HUES6 (cell line): ENCODE measurements at regions not wholly inside any gene's neighbourhood (a gene's known extent, or its start where the extent isn't known, plus 50 kb on each side); places are given as distances from the start of the nearest gene placed in this dataset.

Experiments used
- H3K27ac ChIP-seq: 2 replicates; pipeline ENCODE4 v1.7.0; 2013; ENCODE audit warnings: low read depth, mild to moderate bottlenecking, low read length, inconsistent platforms
- H3K27me3 ChIP-seq: 2 replicates; pipeline ENCODE4 v1.6.1; 2013; ENCODE audit warnings: low read length; ENCODE audit not compliant: control insufficient read depth, insufficient read depth
- H3K36me3 ChIP-seq: 2 replicates; pipeline ENCODE4 v1.6.1; 2013; ENCODE audit warnings: low read length; ENCODE audit not compliant: control insufficient read depth, insufficient read depth
- H3K4me1 ChIP-seq: 2 replicates; pipeline ENCODE4 v1.6.1; 2013; ENCODE audit warnings: low read length; ENCODE audit not compliant: control insufficient read depth, insufficient read depth
- H3K4me3 ChIP-seq: 2 replicates; pipeline ENCODE4 v1.5.1; 2013; ENCODE audit warnings: low read depth, low read length
- H3K9ac ChIP-seq: one replicate; pipeline ENCODE4 v1.6.1; 2013; ENCODE audit warnings: mild to moderate bottlenecking, low read length
- H3K9me3 ChIP-seq: 2 replicates; pipeline ENCODE4 v1.6.1; 2013; ENCODE audit warnings: low read depth, low read length; ENCODE audit not compliant: control insufficient read depth, insufficient read depth

GRCh38 chr5:179414459-179415261 lies 69.4 kb upstream of the ADAMTS2 start:
- H3K36me3 ChIP-seq: no peaks in the 10 kb centered on the region
- no peaks in the 10 kb centered on the region for H3K4me1 ChIP-seq
- H3K4me3 ChIP-seq: no peak overlapping the region
- H3K27me3 ChIP-seq: no peaks in the 10 kb centered on the region
- no peak overlapping the region for H3K9ac ChIP-seq
- no peak overlapping the region for H3K27ac ChIP-seq
- no peaks in the 10 kb centered on the region for H3K9me3 ChIP-seq

- no peaks in the 10 kb centered on the region for H3K4me1 ChIP-seq
- H3K9ac ChIP-seq: no peak overlapping the region
- no peaks in the 10 kb centered on the region for H3K36me3 ChIP-seq
- no peak overlapping the region for H3K4me3 ChIP-seq
- no peaks in the 10 kb centered on the region for H3K27me3 ChIP-seq
- no peaks in the 10 kb centered on the region for H3K9me3 ChIP-seq
- no peak overlapping the region for H3K27ac ChIP-seq
Observed at GRCh38 chr5:179413711-179414458, 68.6 kb upstream of the ADAMTS2 start.

- Histone ChIP-seq H3K4me3 (no peak overlapping the region), H3K4me1 (no peaks in the 10 kb centered on the region), H3K36me3 (no peaks in the 10 kb centered on the region), H3K27ac (no peak overlapping the region), H3K9ac (no peak overlapping the region), H3K27me3 (no peaks in the 10 kb centered on the region), H3K9me3 (no peaks in the 10 kb centered on the region)
Observed at GRCh38 chr5:179413086-179413690, 67.9 kb upstream of the ADAMTS2 start.

- Histone ChIP-seq H3K4me1 (no peaks in the 10 kb centered on the region), H3K9ac (no peak overlapping the region), H3K36me3 (no peaks in the 10 kb centered on the region), H3K27ac (0 out of 2 replicates have a peak overlapping the region, but pooled peaks have one; percentile 15), H3K9me3 (no peaks in the 10 kb centered on the region), H3K4me3 (no peak overlapping the region), H3K27me3 (no peaks in the 10 kb centered on the region)
Observed at GRCh38 chr5:179411161-179411841, 66.0 kb upstream of the ADAMTS2 start.

- H3K27ac ChIP-seq: 0 out of 2 replicates have a peak overlapping the region, but pooled peaks have one; percentile 15
- no peaks in the 10 kb centered on the region for H3K4me1 ChIP-seq
- no peak overlapping the region for H3K9ac ChIP-seq
- no peak overlapping the region for H3K4me3 ChIP-seq
- no peaks in the 10 kb centered on the region for H3K36me3 ChIP-seq
- no peaks in the 10 kb centered on the region for H3K27me3 ChIP-seq
- no peaks in the 10 kb centered on the region for H3K9me3 ChIP-seq
Observed at GRCh38 chr5:179410291-179411160, 65.3 kb upstream of the ADAMTS2 start.

GRCh38 chr5:179409806-179410205 lies 64.5 kb upstream of the ADAMTS2 start:
- Histone ChIP-seq H3K36me3 (no peaks in the 10 kb centered on the region), H3K4me3 (no peak overlapping the region), H3K4me1 (no peaks in the 10 kb centered on the region), H3K9me3 (no peaks in the 10 kb centered on the region), H3K27me3 (no peaks in the 10 kb centered on the region), H3K27ac (no peak overlapping the region), H3K9ac (no peak overlapping the region)

GRCh38 chr5:179408611-179409010 lies 63.4 kb upstream of the ADAMTS2 start:
- Histone ChIP-seq H3K27ac (no peak overlapping the region), H3K4me3 (no peak overlapping the region), H3K4me1 (no peaks in the 10 kb centered on the region), H3K9me3 (no peaks in the 10 kb centered on the region; the same call in 1 of the 2 replicates), H3K36me3 (no peaks in the 10 kb centered on the region), H3K27me3 (no peaks in the 10 kb centered on the region), H3K9ac (no peak overlapping the region)

GRCh38 chr5:179407191-179408175 lies 62.2 kb upstream of the ADAMTS2 start:
- no peaks in the 10 kb centered on the region for H3K27me3 ChIP-seq
- no peak overlapping the region for H3K27ac ChIP-seq
- H3K4me3 ChIP-seq: no peak overlapping the region
- no peaks in the 10 kb centered on the region for H3K4me1 ChIP-seq
- no peaks in the 10 kb centered on the region for H3K36me3 ChIP-seq
- H3K9ac ChIP-seq: no peak overlapping the region
- peaks cover 5% of the 10 kb centered on the region for H3K9me3 ChIP-seq

GRCh38 chr5:179406031-179406961 lies 61.0 kb upstream of the ADAMTS2 start:
- Histone ChIP-seq H3K4me3 (no peak overlapping the region), H3K27ac (no peak overlapping the region), H3K36me3 (no peaks in the 10 kb centered on the region), H3K9me3 (peaks cover 13% of the 10 kb centered on the region), H3K27me3 (no peaks in the 10 kb centered on the region), H3K9ac (no peak overlapping the region), H3K4me1 (no peaks in the 10 kb centered on the region)
